ENCODE measurements at regions not wholly inside any gene's neighbourhood (a gene's known extent, or its start where the extent isn't known, plus 50 kb on each side); places are given as distances from the start of the nearest gene placed in this dataset.

GRCh38 chr7:18357691-18358090 is 137.9 kb upstream of the HDAC9 start:
- no peak overlapping the region for H3K27ac ChIP-seq
- ATAC-seq: peak; percentile 73 to 76; a peak in 5 of 6 replicates
- no peak overlapping the region for H3K4me2 ChIP-seq
- peak; percentile 8 to 13 for DNase-seq (ENCODE audit: low read depth in 1 of 2, low spot score in 1 of 2)
- WGBS (ENCODE audit: missing lambda C conversion rate): 68% methylated on average over 1 of the region's 1 CpG
- FAIRE-seq: no peak
- CTCF ChIA-PET: interaction anchor here (1.0 to 1.8 kb wide), 10 partner anchors 9 to 764 kb away, joined by 3 to 6 read pairs (median 4); no protein-coding TSS in a partner anchor
- POLR2A ChIA-PET: no interaction called here
- H3K4me3 ChIP-seq: no peak overlapping the region
- H3K4me1 ChIP-seq: no peaks in the 10 kb centered on the region
- TF ChIP-seq JUN (IDR thresholded peaks at IDR 0.05): no peak
- no peak for TF ChIP-seq CBX2 (IDR thresholded peaks at IDR 0.05; ENCODE audit: borderline replicate concordance, low read depth)
- TF ChIP-seq HDAC2 (IDR thresholded peaks at IDR 0.05): no peak
- no peak for TF ChIP-seq CHD2 (IDR thresholded peaks at IDR 0.05; ENCODE audit: low read length, partially characterized antibody)
- TF ChIP-seq ZSCAN20 (CRISPR knock-in tag; IDR thresholded peaks at IDR 0.05): no peak
- no peak for TF ChIP-seq RNF2 (IDR thresholded peaks at IDR 0.05; ENCODE audit: borderline replicate concordance, low read depth)
- TF ChIP-seq ZNF302 (CRISPR knock-in tag; IDR thresholded peaks at IDR 0.05): no peak
- TF ChIP-seq E2F6 (IDR thresholded peaks at IDR 0.05; ENCODE audit: borderline replicate concordance, low read depth): no peak
- TF ChIP-seq ZC3H11A (IDR thresholded peaks at IDR 0.05): no peak
- no peak for TF ChIP-seq EHF (CRISPR knock-in tag; IDR thresholded peaks at IDR 0.05)
- TF ChIP-seq POLR2AphosphoS2 (conservative IDR thresholded peaks at IDR 0.05; ENCODE audit: low read length): no peak
- H3K9me3 ChIP-seq: no peaks in the 10 kb centered on the region

- Histone ChIP-seq H3K27ac (no peak overlapping the region), H3K4me3 (no peak overlapping the region), H3K4me2 (no peak overlapping the region), H3K4me1 (no peaks in the 10 kb centered on the region), H3K9me3 (no peaks in the 10 kb centered on the region)
- ATAC-seq (no peak), DNase-seq (ENCODE audit: low read depth in 1 of 2, low spot score in 1 of 2) (peak in 1 of 2 experiments; percentile 11), FAIRE-seq (no peak)
- POLR2A ChIA-PET: no interaction called here
- CTCF ChIA-PET: interaction anchor here (0.7 to 1.7 kb wide), 2 partner anchors 9 to 56 kb away, joined by 3 read pairs; no protein-coding TSS in a partner anchor
- no peak for TF ChIP-seq BCL3 (IDR thresholded peaks at IDR 0.05)
- TF ChIP-seq MAFK (IDR thresholded peaks at IDR 0.05; ENCODE audit: partially characterized antibody): peak; percentile 98
- WGBS (ENCODE audit: missing lambda C conversion rate): 53% methylated on average over 4 of the region's 4 CpGs
Observed at GRCh38 chr7:18361756-18362155, 133.8 kb upstream of the HDAC9 start.

- Histone ChIP-seq H3K4me2 (no peak overlapping the region), H3K4me1 (no peaks in the 10 kb centered on the region), H3K27ac (no peak overlapping the region), H3K9me3 (no peaks in the 10 kb centered on the region), H3K4me3 (no peak overlapping the region)
- FAIRE-seq: no peak
- TF ChIP-seq NPAS2 (CRISPR knock-in tag; IDR thresholded peaks at IDR 0.05; ENCODE audit: borderline replicate concordance) (no peak), MYC (IDR thresholded peaks at IDR 0.05; ENCODE audit: borderline replicate concordance, low read length) (no peak), CHD4 (IDR thresholded peaks at IDR 0.05; ENCODE audit: borderline replicate concordance) (no peak), CEBPB (IDR thresholded peaks at IDR 0.05) (no peak), SREBF2 (IDR thresholded peaks at IDR 0.05) (no peak), ELK1 (IDR thresholded peaks at IDR 0.05; ENCODE audit: low read depth, low read length) (no peak), ZC3H11A (IDR thresholded peaks at IDR 0.05) (no peak)
- WGBS (ENCODE audit: missing lambda C conversion rate): 63% methylated on average over 4 of the region's 4 CpGs
- DNase-seq (ENCODE audit: low read depth in 1 of 2, low spot score in 1 of 2): no peak
- ATAC-seq: no peak
- CTCF ChIA-PET: interaction anchor here (1.3 to 1.5 kb wide), 2 partner anchors 9 to 11 kb away, joined by 3 to 4 read pairs; no protein-coding TSS in a partner anchor
- POLR2A ChIA-PET: no interaction called here
Observed at GRCh38 chr7:18363751-18364380, 131.7 kb upstream of the HDAC9 start.
